CD4-positive, alpha-beta T cell treated with Interferon gamma for 1 hour (primary cell): ENCODE measurements at regions not wholly inside any gene's neighbourhood (a gene's known extent, or its start where the extent isn't known, plus 50 kb on each side); places are given as distances from the start of the nearest gene placed in this dataset.
"Not testable (repeated sequence)": the region's sequence is repeated elsewhere in the genome, so short reads cannot be mapped to it uniquely, and the experiment has no call there.

Experiments used
- DNase-seq: peaks from one replicate; pipeline ENCODE4 v3.0.0-alpha.2; 2020

DNA sequence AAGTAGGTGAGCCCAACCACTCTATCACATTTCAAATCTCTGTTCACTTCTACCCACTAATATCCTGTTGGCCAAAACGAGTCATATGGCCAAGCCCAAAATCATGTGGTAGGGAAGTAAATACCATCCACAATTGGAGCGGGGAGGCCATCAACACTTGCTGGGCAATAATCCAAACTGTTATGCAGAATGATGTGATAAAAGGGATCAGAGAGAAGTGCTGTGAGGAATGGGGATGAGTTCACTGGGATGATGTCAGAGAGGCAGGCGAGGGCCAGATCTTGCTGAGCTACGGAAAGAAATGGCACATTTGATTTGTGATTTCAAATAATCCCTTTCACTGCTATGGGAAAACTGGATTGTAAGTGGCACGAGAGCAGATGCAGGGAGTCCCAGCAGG is 188.4 kb downstream of the NPIPA8 start:
- not testable (repeated sequence) for DNase-seq

- DNase-seq = not testable (repeated sequence)
Measured at GRCh38 chr16:18146601-18147142, 189.9 kb downstream of the NPIPA8 start.

DNA sequence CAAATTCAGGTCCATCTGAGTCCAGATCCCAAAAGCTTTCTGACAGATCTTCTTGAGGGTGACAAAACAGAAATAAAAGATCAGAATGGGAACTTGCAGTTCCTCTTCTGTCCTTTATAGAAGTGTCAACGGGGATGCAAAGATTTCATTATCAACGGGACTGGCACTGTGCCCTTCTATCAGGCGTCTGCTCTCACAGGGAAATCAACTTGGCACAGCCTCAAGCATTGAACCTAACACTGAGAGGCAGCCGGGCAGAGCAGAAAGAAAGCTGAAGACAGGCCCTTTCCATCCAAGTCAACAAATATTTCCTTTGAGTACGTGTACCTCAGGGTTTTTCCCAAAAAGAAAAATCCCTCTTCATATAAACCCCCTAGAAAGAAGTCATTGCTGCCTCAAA is 194.5 kb downstream of the NPIPA8 start:
- DNase-seq = not testable (repeated sequence)

DNA sequence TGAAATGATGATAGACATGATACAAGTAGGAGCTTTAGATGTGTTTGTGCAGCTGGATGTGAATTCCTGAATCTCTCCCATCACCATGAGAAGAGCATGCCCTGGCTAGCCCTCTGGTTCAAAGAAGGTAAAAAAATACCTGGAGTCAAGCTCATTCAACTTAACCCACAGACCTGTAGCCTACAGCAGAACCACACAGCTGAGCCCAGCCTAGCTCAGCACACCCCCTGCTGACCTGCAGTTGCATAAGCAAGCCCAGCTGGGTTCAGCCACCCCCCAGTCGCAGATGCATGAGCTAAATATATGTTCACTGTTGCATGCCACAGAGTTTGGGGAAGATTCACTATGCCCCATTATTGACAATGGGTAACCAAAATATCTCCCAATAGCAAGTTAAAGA is 200.2 kb downstream of the NPIPA8 start:
- DNase-seq = not testable (repeated sequence)

DNA sequence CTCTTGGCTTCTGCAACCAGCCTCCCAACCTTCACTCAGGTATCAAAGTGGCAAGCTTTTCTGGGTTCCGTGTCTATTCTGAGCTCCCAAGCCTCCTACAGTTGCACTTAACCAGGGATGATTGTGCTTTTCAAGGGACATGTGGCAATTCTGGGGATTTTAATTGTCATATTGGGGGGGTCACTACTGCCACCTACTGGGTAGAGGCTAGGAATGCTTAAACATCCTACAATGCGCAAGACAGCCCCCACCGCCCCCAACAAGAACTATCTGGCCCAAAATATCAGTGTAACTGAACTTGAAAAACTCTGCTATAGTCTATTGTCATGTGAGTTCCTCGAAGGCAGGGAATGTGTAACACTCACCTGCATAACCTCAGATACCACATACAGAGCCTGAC is 201.5 kb downstream of the NPIPA8 start:
- DNase-seq = not testable (repeated sequence)

- DNase-seq = not testable (repeated sequence)
Measured at GRCh38 chr16:18131587-18131986, 204.9 kb downstream of the NPIPA8 start.

DNA sequence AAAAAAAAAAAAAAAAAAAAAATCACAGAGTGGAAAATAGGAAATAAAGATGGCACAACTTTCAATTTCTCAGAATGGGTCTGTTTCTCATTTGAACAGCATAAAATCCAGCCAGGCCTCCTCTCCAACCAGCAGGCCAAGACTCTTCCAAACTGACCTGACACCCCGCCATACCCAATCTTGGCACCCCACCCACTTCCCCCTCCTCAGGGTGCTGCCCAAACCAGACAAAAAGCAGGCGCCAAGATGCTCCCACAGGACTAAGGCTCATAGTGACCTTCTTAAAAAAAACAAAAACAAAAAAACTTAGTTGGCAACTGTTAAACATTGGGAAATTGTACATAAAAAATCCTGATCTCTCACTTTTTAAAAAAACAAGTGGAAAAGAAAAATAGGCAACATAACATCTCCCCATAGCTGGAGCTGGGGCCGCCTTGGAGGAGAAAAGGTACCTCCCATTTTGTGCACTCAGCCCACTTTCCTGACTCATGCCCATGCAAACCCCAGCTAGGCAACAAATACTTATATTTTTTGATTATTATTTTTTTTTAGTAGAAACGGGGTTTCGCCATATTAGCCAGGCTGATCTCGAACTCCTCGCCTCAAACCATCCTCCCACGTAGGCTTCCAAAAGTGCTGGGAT is 205.9 kb downstream of the NPIPA8 start:
- DNase-seq = not testable (repeated sequence)

DNA sequence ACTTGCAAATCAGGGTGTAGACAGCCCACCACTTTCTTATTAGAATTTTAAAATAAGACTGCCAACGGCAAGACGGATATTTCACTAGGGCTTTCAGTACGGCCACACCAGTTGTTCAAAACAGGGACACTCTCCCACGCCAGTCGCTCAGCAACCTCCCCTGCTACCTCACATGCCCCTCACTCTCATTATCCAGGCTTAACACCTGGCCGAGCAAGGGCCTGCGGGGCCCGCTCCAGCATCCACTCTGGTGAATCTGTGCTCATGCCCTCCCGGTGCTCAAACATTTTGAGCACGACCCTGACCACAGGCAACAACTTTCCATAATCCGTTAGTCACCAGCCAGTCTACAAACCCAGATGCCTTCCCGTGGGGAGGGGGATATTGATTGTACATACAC is 209.5 kb downstream of the NPIPA8 start:
- DNase-seq = not testable (repeated sequence)

GRCh38 chr16:18119092-18119491 is 217.4 kb downstream of the NPIPA8 start:
- DNase-seq = not testable (repeated sequence)

DNA sequence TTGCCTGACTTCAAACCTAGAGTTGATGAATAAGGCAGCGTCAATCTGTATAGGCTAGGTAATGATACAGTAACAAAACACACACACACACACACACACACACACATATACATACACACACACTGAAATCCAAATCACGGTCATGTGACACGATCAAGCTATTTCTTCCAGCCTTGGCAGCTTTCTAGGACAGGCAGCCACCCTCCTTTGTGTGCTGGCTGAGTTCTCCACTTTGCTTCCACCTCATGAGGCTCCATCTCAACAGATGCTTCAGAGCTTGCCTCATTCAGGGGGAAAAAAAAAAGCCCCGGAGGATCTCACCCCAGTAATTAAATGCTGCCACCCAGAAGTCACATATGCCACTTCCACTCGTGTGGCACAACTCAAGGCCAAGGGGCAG is 217.9 kb downstream of the NPIPA8 start:
- DNase-seq = not testable (repeated sequence)

DNA sequence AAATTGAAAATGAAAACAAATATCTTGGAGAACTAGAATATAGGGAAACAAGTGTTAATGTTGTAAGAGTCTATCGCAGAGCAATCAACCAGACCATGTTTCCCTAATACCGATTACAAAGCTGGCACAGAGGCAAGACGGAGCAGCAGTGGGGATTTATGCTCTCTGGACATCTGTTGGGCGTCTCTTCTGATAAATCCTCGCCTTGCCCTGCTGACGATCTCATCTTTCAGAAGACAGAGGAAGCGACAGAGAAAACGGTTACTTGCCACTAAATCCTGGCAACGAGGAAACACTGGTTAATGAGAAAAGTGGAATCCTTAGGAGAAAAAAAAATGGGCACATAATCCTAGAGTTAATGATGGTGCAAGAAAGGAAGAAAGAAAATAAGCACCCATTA is 218.5 kb downstream of the NPIPA8 start:
- not testable (repeated sequence) for DNase-seq

GRCh38 chr16:18104412-18104811 is 232.1 kb downstream of the NPIPA8 start:
- not testable (repeated sequence) for DNase-seq

GRCh38 chr16:18101077-18101476 is 235.5 kb downstream of the NPIPA8 start:
- DNase-seq = not testable (repeated sequence)

- DNase-seq = not testable (repeated sequence)
Measured at GRCh38 chr16:18092605-18093004, 243.9 kb downstream of the NPIPA8 start.

DNA sequence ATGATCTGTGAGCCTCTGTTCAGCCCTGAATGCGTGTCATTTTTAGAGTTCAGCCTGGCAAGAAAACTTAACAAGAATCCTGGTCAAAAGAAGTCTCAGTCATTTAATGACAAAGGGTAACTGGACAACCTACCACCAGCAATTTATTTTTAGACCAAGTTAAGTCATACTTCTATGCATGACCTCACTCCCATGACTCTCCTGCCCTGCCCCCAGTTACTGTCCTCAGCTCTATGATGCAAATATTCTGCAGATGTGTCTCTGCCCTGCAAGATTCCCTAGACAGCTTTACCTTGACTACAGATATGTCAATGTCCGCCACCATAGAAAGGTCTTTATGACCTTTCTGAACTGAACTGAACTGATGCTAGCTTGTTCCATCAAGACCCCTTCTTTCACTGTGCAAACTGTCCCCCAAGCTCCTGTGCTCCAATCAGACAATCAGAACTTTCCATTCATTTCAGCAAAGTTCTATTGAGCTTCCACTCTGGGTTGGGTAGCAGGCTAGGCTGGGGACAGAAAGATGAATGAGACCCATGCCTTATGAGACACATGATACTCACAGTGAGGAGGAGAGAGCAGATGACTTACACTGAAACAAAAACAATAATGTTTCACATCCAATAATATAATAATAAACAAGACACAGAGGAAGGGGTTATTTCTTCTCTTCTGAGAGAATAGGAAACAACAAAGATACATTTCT is 255.7 kb downstream of the NPIPA8 start:
- not testable (repeated sequence) for DNase-seq

DNA sequence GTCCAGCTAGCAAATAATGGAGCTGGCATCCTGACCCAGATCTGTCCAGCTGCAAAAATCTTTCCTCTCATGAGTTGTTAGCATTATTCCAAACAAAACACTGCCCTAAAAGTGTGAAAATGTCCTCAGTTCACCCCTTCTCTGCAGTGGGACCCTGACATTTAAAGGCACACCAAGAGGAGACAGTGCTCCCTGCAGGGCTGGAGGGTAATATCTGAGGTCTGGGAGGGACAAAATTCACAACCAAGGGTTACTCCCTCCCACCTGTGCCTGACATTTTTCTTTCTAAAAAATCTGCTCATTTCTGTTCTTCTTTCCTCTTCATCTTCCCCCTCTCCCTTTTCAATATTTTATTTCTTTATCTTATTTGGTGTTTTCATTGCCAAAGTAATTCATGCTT is 258.6 kb downstream of the NPIPA8 start:
- not testable (repeated sequence) for DNase-seq

DNA sequence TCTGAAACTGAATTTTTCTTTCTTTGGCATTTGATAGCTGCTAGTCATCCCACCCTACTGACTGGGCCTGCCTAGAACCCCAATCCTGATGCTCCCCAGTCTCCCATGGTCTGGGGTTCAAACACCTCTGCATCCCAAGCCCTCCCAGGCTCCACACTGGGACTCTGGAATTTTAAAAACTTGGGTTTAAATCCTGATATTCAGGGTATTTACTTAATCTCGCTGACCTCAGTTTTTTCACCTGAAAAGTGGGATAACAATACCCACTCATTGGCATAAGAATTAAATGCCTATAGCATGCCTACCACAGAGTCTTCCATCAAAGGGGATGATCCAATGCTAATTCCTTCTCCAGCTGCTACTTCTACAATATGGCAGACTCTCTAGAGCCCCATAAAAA is 264.4 kb downstream of the NPIPA8 start:
- DNase-seq = no peak

DNA sequence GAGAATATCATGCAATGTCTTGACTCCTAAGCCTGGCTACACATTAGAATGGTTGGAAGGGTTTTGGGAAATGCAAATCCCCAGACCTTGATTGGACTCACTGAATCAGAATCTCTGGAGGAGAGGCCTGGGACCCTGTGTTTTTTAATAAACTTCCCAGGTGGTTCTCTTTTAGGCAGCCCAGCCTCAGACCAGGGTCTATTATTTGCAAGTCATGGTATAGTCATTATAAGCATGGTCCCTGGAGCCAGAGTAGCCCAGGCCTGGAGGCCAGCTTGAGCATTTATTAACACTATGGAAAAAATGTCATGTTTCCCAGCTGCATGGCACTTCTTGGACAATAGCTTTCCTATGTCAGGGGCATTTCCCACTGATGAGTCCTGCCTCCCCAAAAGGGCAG is 266.9 kb downstream of the NPIPA8 start:
- DNase-seq = no peak

GRCh38 chr16:18068477-18068876 is 268.1 kb downstream of the NPIPA8 start:
- no peak for DNase-seq

- no peak for DNase-seq
Measured at GRCh38 chr16:18062713-18063112, 273.8 kb downstream of the NPIPA8 start.

GRCh38 chr16:18060351-18060750 is 276.2 kb downstream of the NPIPA8 start:
- no peak for DNase-seq

DNA sequence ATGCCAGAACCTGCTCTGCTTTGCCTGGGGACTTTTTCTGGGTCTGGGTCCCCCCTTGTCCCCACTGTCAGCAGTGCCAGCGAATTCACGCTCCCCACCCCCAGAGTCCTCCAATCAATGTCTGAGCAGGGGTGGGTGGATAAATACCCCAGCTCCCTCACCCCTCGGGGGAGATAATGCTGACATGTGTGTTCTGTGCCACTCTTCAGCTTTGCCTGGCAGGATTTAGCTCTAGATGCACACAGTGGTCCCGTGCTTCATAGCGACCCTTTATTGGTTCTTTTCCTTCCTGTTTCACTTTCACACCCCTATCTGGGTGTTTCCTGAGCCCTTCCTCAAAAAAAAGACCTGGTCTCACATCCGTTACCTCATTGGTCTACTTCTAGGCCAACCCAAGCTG is 277.0 kb downstream of the NPIPA8 start:
- DNase-seq = no peak

DNA sequence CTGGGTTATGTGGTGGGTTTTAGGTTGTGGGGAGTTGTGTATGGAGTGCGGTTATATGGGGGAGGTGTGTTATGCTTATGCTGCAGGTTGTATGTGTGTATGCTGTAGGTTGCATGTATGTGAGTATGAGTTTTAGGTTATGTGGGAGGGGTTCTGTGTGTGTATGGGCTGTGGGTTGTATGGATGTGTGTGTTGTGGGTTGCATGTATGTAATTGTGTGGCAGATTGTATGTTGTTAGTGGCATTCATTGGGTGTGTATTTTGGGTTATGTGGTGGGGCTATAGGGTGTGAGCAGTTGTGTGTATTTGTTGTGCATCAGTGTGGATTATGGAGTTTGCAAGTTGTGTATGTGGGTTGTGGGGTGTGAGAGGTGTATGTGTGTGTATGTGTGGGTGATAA is 277.4 kb downstream of the NPIPA8 start:
- DNase-seq = no peak

DNA sequence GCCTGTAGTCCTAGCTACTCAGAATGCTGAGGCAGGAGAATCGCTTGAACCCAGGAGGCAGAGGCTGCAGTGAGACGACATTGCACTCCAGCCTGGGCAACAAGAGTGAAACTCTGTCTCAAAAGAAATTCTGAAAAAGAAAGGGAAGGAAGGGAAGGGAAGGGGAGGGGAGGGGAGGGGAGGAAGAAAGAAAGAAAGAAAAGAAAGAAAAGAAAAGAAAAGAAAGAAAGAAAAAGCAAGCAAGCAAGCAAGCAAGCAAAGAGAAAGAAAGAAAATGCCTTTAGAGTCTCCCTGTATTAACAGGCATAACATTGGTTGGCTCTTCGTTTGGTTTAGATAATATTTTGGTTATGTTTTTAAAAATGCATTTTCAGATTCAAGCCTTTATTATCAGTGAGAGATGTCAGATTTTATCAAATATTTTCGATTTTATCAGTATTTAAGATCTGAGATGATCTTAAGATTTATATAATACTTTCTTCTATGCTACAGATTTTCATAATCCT is 281.1 kb downstream of the NPIPA8 start:
- no peak for DNase-seq
